Loucy (cell line): ENCODE measurements at regions not wholly inside any gene's neighbourhood (a gene's known extent, or its start where the extent isn't known, plus 50 kb on each side); places are given as distances from the start of the nearest gene placed in this dataset.

Source experiments
- H2AFZ ChIP-seq: fragments of 200-600 bp; sonication (generic); 2 replicates; pipeline ENCODE4 v1.6.0; 2016; ENCODE audit warnings: antibody characterized with exemption, mild to moderate bottlenecking, low read length, moderate library complexity
- H3F3A ChIP-seq: fragments of 200-600 bp; 2 replicates; pipeline ENCODE4 v1.6.0; 2016; ENCODE audit warnings: antibody characterized with exemption, low read depth, mild to moderate bottlenecking
- H3K27me3 ChIP-seq: fragments of 200-600 bp; sonication (generic); 2 replicates; pipeline ENCODE4 v1.6.1; 2014; ENCODE audit warnings: low read length, mild to moderate bottlenecking; ENCODE audit not compliant: insufficient read depth, poor library complexity, severe bottlenecking
- H3K36me3 ChIP-seq: fragments of 200-600 bp; sonication (generic); 2 replicates; pipeline ENCODE4 v1.6.1; 2016; ENCODE audit warnings: low read length; ENCODE audit not compliant: insufficient read depth
- H3K4me1 ChIP-seq: fragments of 200-600 bp; sonication (generic); 2 replicates; pipeline ENCODE4 v1.5.1; 2014; ENCODE audit warnings: low read length, mild to moderate bottlenecking; ENCODE audit not compliant: insufficient read depth, poor library complexity, severe bottlenecking
- H3K4me2 ChIP-seq: fragments of 200-600 bp; sonication (generic); 2 replicates; pipeline ENCODE4 v1.6.0; 2014; ENCODE audit warnings: antibody characterized with exemption, low read length, low read depth, mild to moderate bottlenecking; ENCODE audit not compliant: poor library complexity, severe bottlenecking
- H3K4me3 ChIP-seq: fragments of 200-600 bp; sonication (generic); 2 replicates; pipeline ENCODE4 v1.5.1; 2014; ENCODE audit warnings: low read length, mild to moderate bottlenecking, mixed read lengths; ENCODE audit not compliant: poor library complexity, severe bottlenecking
- H3K79me2 ChIP-seq: fragments of 200-600 bp; sonication (generic); 2 replicates; pipeline ENCODE4 v1.6.1; 2014; ENCODE audit warnings: low read length; ENCODE audit not compliant: insufficient read depth
- H3K9ac ChIP-seq: fragments of 200-600 bp; sonication (generic); 2 replicates; pipeline ENCODE4 v1.6.0; 2014; ENCODE audit warnings: mild to moderate bottlenecking, low read depth, low read length, moderate library complexity; ENCODE audit not compliant: poor library complexity, severe bottlenecking
- H3K9me2 ChIP-seq: fragments of 200-600 bp; sonication (generic); replicated peaks from 2 replicates; pipeline ENCODE4 v1.6.1; 2016; ENCODE audit warnings: low read depth, low read length, mixed read lengths
- H3K9me3 ChIP-seq: fragments of 200-600 bp; sonication (generic); 2 replicates; pipeline ENCODE4 v1.6.1; 2014; ENCODE audit warnings: mild to moderate bottlenecking, antibody characterized with exemption, low read length, low read depth; ENCODE audit not compliant: insufficient read depth
- H4K20me1 ChIP-seq: fragments of 200-600 bp; sonication (generic); 2 replicates; pipeline ENCODE4 v1.6.0; 2014; ENCODE audit warnings: antibody characterized with exemption, low read length, mild to moderate bottlenecking; ENCODE audit not compliant: insufficient read depth, poor library complexity, severe bottlenecking
- CTCF ChIP-seq: fragments of 200-600 bp; sonication (generic); conservative IDR thresholded peaks from 2 replicates; pipeline ENCODE4 v1.5.1; 2014; ENCODE audit warnings: mild to moderate bottlenecking, antibody characterized with exemption, low read length
- EZH2phosphoT487 ChIP-seq: fragments of 200-600 bp; IDR thresholded peaks from 2 replicates; pipeline ENCODE4 v1.6.1; 2018; ENCODE audit warnings: antibody characterized with exemption, mild to moderate bottlenecking, moderate library complexity, borderline replicate concordance

- Histone ChIP-seq H3F3A (no peaks in the 10 kb centered on the region), H3K9ac (no peak overlapping the region), H3K4me3 (no peak overlapping the region), H3K79me2 (no peaks in the 10 kb centered on the region), H4K20me1 (no peaks in the 10 kb centered on the region), H3K27me3 (no peaks in the 10 kb centered on the region), H3K9me2 (no peaks in the 10 kb centered on the region), H3K4me1 (no peaks in the 10 kb centered on the region), H3K4me2 (no peak overlapping the region), H3K9me3 (no peaks in the 10 kb centered on the region), H3K36me3 (no peaks in the 10 kb centered on the region), H2AFZ (no peak overlapping the region)
- no peak for TF ChIP-seq CTCF
These were observed 106.9 kb upstream of the PPFIA2 start for GRCh38 chr12:81866081-81866480.

GRCh38 chr12:81863406-81863805, 104.3 kb upstream of the PPFIA2 start:
- Histone ChIP-seq H3K79me2 (no peaks in the 10 kb centered on the region), H3K4me2 (no peak overlapping the region), H3K27me3 (no peaks in the 10 kb centered on the region), H3K4me3 (no peak overlapping the region), H3K9me2 (no peaks in the 10 kb centered on the region), H4K20me1 (no peaks in the 10 kb centered on the region), H3K36me3 (no peaks in the 10 kb centered on the region), H3K9me3 (no peaks in the 10 kb centered on the region), H3K9ac (no peak overlapping the region), H3F3A (no peaks in the 10 kb centered on the region), H2AFZ (no peak overlapping the region), H3K4me1 (no peaks in the 10 kb centered on the region)
- no peak for TF ChIP-seq EZH2phosphoT487
- no peak for TF ChIP-seq CTCF

GRCh38 chr12:81859521-81859920, 100.4 kb upstream of the PPFIA2 start:
- Histone ChIP-seq H3K79me2 (no peaks in the 10 kb centered on the region), H3F3A (no peaks in the 10 kb centered on the region), H3K9me2 (no peaks in the 10 kb centered on the region), H4K20me1 (no peaks in the 10 kb centered on the region), H3K4me1 (no peaks in the 10 kb centered on the region), H3K4me2 (no peak overlapping the region), H3K36me3 (no peaks in the 10 kb centered on the region), H3K9me3 (no peaks in the 10 kb centered on the region), H3K27me3 (no peaks in the 10 kb centered on the region), H3K4me3 (no peak overlapping the region), H2AFZ (no peak overlapping the region), H3K9ac (no peak overlapping the region)
- TF ChIP-seq CTCF (no peak), EZH2phosphoT487 (no peak)
